ENCODE measurements at regions not wholly inside any gene's neighbourhood (a gene's known extent, or its start where the extent isn't known, plus 50 kb on each side); places are given as distances from the start of the nearest gene placed in this dataset.

- Mint-ChIP-seq H3K4me3 (no peak overlapping the region), H3K36me3 (no peaks in the 10 kb centered on the region), H3K27me3 (peaks cover 25% of the 10 kb centered on the region), H3K9me3 (no peaks in the 10 kb centered on the region), H3K27ac (no peak overlapping the region), H3K4me1 (peaks cover 3 to 7% (median 5%) of the 10 kb centered on the region in 3 donors)
These were observed 114.7 kb upstream of the C14orf180 start for GRCh38 chr14:104464907-104465306.

- Mint-ChIP-seq H3K4me1 (peaks cover under 1 to 5% (median 3%) of the 10 kb centered on the region in 3 donors), H3K27me3 (peaks cover 21% of the 10 kb centered on the region), H3K9me3 (no peaks in the 10 kb centered on the region), H3K4me3 (no peak overlapping the region), H3K36me3 (no peaks in the 10 kb centered on the region), H3K27ac (no peak overlapping the region)
These were observed 113.8 kb upstream of the C14orf180 start for GRCh38 chr14:104465482-104466390.

DNA sequence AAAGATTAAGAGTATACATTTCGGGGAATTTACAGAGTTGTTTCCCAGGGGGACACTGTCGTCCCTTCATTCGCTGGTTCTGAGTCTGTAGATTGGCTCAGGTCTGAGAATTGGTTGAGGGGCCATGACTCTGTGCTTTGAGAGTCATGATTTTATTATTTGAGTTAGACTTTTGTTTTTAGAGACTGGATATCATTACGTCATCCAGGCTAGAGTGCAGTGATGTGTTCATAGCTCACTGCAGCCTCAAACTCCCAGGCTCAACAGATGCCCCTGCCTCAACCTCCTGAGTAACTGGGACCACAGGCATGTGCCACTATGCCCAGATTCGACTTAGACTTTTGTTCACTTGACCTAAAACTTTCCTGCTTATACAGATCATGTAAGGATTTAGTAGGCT lies 112.3 kb upstream of the C14orf180 start:
- Mint-ChIP-seq H3K27ac (no peak overlapping the region), H3K9me3 (no peaks in the 10 kb centered on the region), H3K27me3 (peaks cover 15% of the 10 kb centered on the region), H3K36me3 (no peaks in the 10 kb centered on the region), H3K4me3 (no peak overlapping the region), H3K4me1 (peaks cover 0 to 2% (median 0%) of the 10 kb centered on the region in 3 donors)

GRCh38 chr14:104467641-104468040 lies 111.9 kb upstream of the C14orf180 start:
- no peaks in the 10 kb centered on the region for H3K36me3 Mint-ChIP-seq
- H3K9me3 Mint-ChIP-seq: no peaks in the 10 kb centered on the region
- no peak overlapping the region for H3K4me3 Mint-ChIP-seq
- H3K27ac Mint-ChIP-seq: no peak overlapping the region
- peaks cover 0 to 2% (median 0%) of the 10 kb centered on the region in 3 donors for H3K4me1 Mint-ChIP-seq
- peaks cover 15% of the 10 kb centered on the region for H3K27me3 Mint-ChIP-seq

DNA sequence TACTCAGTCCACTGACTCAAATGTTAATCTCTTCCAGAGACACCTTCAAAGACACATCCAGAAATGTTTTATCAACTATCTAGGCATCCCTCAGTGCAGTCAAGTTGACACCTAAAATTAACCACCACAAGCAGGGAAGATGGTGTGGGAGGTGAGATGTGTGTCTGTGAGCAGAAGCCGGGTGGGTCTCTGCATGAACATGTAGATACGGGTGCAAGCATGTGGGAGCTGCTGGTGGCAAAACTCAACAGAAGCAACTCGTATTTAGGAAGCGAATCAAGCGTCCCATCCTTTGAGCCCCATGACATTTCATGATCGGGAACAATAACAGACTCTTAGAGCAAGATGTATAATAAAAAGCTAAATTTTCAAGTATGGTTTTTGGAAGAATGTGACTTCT lies 110.0 kb upstream of the C14orf180 start:
- Mint-ChIP-seq H3K27me3 (peaks cover 3% of the 10 kb centered on the region), H3K4me3 (no peak overlapping the region), H3K27ac (no peak overlapping the region), H3K9me3 (no peaks in the 10 kb centered on the region), H3K4me1 (no peaks in the 10 kb centered on the region), H3K36me3 (no peaks in the 10 kb centered on the region)

- no peak overlapping the region for H3K27ac Mint-ChIP-seq
- H3K36me3 Mint-ChIP-seq: no peaks in the 10 kb centered on the region
- H3K9me3 Mint-ChIP-seq: no peaks in the 10 kb centered on the region
- H3K27me3 Mint-ChIP-seq: no peaks in the 10 kb centered on the region
- H3K4me3 Mint-ChIP-seq: no peak overlapping the region
- no peaks in the 10 kb centered on the region for H3K4me1 Mint-ChIP-seq
These were observed 109.0 kb upstream of the C14orf180 start for GRCh38 chr14:104470588-104470987.

- Mint-ChIP-seq H3K4me1 (no peaks in the 10 kb centered on the region), H3K27ac (no peak overlapping the region), H3K27me3 (no peaks in the 10 kb centered on the region), H3K4me3 (no peak overlapping the region), H3K9me3 (no peaks in the 10 kb centered on the region), H3K36me3 (no peaks in the 10 kb centered on the region)
These were observed 108.5 kb upstream of the C14orf180 start for GRCh38 chr14:104471114-104471513.

- H3K4me3 Mint-ChIP-seq: no peak overlapping the region
- H3K27ac Mint-ChIP-seq: no peak overlapping the region
These were observed 107.5 kb upstream of the C14orf180 start for GRCh38 chr14:104472073-104472472.

GRCh38 chr14:104472536-104473243 lies 106.9 kb upstream of the C14orf180 start:
- H3K27ac Mint-ChIP-seq: no peak overlapping the region
- peaks cover 2% of the 10 kb centered on the region for H3K27me3 Mint-ChIP-seq
- no peaks in the 10 kb centered on the region for H3K9me3 Mint-ChIP-seq
- H3K4me3 Mint-ChIP-seq: no peak overlapping the region
- peaks cover under 1% of the 10 kb centered on the region for H3K36me3 Mint-ChIP-seq
- no peaks in the 10 kb centered on the region for H3K4me1 Mint-ChIP-seq

More at GRCh38 chr14:104472073-104472472, 107.5 kb upstream of the C14orf180 start:
- H3K9me3 Mint-ChIP-seq: no peaks in the 10 kb centered on the region
- H3K4me1 Mint-ChIP-seq: no peaks in the 10 kb centered on the region
- H3K36me3 Mint-ChIP-seq: no peaks in the 10 kb centered on the region
- no peaks in the 10 kb centered on the region for H3K27me3 Mint-ChIP-seq

- Mint-ChIP-seq H3K36me3 (peaks cover 2% of the 10 kb centered on the region), H3K27me3 (peaks cover 6% of the 10 kb centered on the region), H3K27ac (no peak overlapping the region), H3K9me3 (no peaks in the 10 kb centered on the region), H3K4me3 (no peak overlapping the region), H3K4me1 (no peaks in the 10 kb centered on the region)
These were observed 106.4 kb upstream of the C14orf180 start for GRCh38 chr14:104473244-104473565.

DNA sequence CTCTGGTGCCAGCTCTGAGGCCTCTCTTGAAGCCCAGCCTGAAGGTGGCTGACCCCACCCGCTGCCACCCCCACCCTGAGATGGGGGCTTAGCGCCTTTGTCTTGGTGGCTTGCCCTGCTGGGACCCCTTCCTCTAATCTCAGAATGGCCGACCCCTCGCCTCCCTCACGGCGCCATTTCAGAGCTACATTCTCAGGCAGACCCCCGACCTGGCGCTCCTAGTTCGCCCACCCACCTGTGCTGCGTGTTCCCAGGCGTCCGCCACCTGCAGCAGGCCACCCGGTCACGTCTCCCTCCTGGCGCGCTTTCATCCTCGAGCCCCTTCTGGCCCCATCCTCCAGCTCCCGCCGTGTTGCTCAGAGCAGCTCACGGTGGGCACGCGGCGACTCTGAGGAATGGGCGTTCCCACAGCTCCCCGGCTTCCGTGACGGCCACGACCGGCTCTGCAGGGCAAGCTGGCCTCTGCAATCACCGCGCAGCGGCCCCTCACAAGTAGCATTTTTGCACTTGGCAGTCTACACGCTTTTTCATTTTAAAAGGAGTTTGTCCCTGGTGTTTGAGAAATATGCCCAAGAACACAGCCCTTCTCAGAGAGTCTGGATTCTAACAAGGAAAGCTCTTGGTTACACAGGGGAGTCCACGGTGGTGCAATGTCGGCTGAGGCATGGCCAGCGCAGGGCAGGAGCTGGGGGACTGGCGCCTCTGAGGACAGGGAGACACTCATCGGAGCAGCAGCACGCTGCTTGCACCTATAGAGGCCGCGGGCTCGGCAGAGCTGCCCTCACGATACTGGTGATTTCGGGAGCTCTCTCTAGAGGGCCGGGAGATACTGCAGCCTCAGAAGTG lies 105.7 kb upstream of the C14orf180 start:
- H3K27ac Mint-ChIP-seq: no peak overlapping the region

GRCh38 chr14:104474495-104475213 lies 104.9 kb upstream of the C14orf180 start:
- H3K4me3 Mint-ChIP-seq: no peak overlapping the region
- H3K4me1 Mint-ChIP-seq: no peaks in the 10 kb centered on the region
- H3K9me3 Mint-ChIP-seq: no peaks in the 10 kb centered on the region
- H3K36me3 Mint-ChIP-seq: peaks cover 2% of the 10 kb centered on the region
- H3K27ac Mint-ChIP-seq: no peak overlapping the region
- H3K27me3 Mint-ChIP-seq: peaks cover 9% of the 10 kb centered on the region

More for the DNA sequence above, 105.7 kb upstream of the C14orf180 start:
- Mint-ChIP-seq H3K36me3 (peaks cover 2% of the 10 kb centered on the region), H3K27me3 (peaks cover 6% of the 10 kb centered on the region), H3K4me1 (no peaks in the 10 kb centered on the region), H3K9me3 (no peaks in the 10 kb centered on the region), H3K4me3 (no peak overlapping the region)

DNA sequence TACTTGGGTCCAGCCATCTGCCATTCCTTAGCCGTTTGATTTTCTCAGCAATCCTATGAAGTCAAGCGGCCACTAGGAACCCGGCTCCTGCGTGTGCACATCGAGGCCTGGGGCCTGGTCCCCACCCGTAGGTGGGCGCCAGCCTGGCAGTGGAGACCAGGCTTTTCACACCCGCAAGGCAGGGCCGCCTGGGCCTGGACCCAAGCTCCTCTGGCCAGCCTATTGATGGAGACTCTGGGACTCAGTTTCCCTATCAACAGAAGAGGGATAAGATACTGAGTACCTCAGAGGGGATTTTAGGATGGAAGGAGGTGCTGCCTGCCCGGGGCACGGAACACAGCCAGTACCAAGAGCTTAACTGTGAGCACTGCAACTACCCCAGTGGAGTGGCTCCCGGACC lies 104.3 kb upstream of the C14orf180 start:
- peaks cover 9% of the 10 kb centered on the region for H3K27me3 Mint-ChIP-seq
- H3K36me3 Mint-ChIP-seq: peaks cover 2% of the 10 kb centered on the region
- H3K27ac Mint-ChIP-seq: no peak overlapping the region
- H3K4me1 Mint-ChIP-seq: no peaks in the 10 kb centered on the region
- no peak overlapping the region for H3K4me3 Mint-ChIP-seq
- H3K9me3 Mint-ChIP-seq: no peaks in the 10 kb centered on the region

- Mint-ChIP-seq H3K27me3 (peaks cover 9% of the 10 kb centered on the region), H3K4me3 (no peak overlapping the region), H3K27ac (no peak overlapping the region), H3K4me1 (no peaks in the 10 kb centered on the region), H3K9me3 (no peaks in the 10 kb centered on the region), H3K36me3 (peaks cover 2% of the 10 kb centered on the region)
These were observed 103.8 kb upstream of the C14orf180 start for GRCh38 chr14:104475802-104476201.
